PFSK-1 (cell line): ENCODE measurements at regions not wholly inside any gene's neighbourhood (a gene's known extent, or its start where the extent isn't known, plus 50 kb on each side); places are given as distances from the start of the nearest gene placed in this dataset.

Experiments used
- POLR2AphosphoS5 ChIP-seq: IDR thresholded peaks from 2 replicates; pipeline ENCODE4 v1.6.1; 2012; ENCODE audit warnings: low read depth, mild to moderate bottlenecking, control low read depth, low read length, moderate library complexity
- REST ChIP-seq, 2 experiments: IDR thresholded peaks; 2 replicates each; pipeline versions ENCODE4 v1.6.1 to v1.8.0; 2011 to 2012; ENCODE audit warnings: low read depth in 2 of 2, low read length in 2 of 2, control low read depth in 1 of 2, inconsistent platforms in 1 of 2, mild to moderate bottlenecking in 1 of 2, moderate library complexity in 1 of 2; ENCODE audit not compliant: insufficient read depth in 1 of 2
- TAF1 ChIP-seq: IDR thresholded peaks from 2 replicates; pipeline ENCODE4 v1.6.1; 2012; ENCODE audit warnings: low read length, control low read depth, borderline replicate concordance; ENCODE audit not compliant: insufficient read depth

GRCh38 chr3:43863966-43864933 is 173.5 kb downstream of the ABHD5 start:
- TF ChIP-seq POLR2AphosphoS5 (no peak), TAF1 (no peak), REST (IDR thresholded peaks at IDR 0.05; ENCODE audit: insufficient read depth in 1 of 2, low read depth in 2 of 2, low read length in 2 of 2) (no peak)
